Muscle layer of colon (tissue), 2 donors: ENCODE measurements at regions not wholly inside any gene's neighbourhood (a gene's known extent, or its start where the extent isn't known, plus 50 kb on each side); places are given as distances from the start of the nearest gene placed in this dataset.

Experiments used
- H3K27ac ChIP-seq: one replicate; pipeline ENCODE4 v1.7.0; 2013; ENCODE audit warnings: low read depth, mild to moderate bottlenecking, low read length, moderate library complexity
- H3K27me3 ChIP-seq, 2 donors: one replicate each; pipeline ENCODE4 v1.7.0; 2013; ENCODE audit warnings: low read length in 2 of 2, mild to moderate bottlenecking in 2 of 2; ENCODE audit not compliant: insufficient read depth in 2 of 2, control insufficient read depth in 1 of 2
- H3K36me3 ChIP-seq: one replicate; pipeline ENCODE4 v1.7.0; 2013; ENCODE audit warnings: mild to moderate bottlenecking, low read length; ENCODE audit not compliant: insufficient read depth
- H3K4me1 ChIP-seq: one replicate; pipeline ENCODE4 v1.7.0; 2013; ENCODE audit warnings: mild to moderate bottlenecking, low read length; ENCODE audit not compliant: insufficient read depth
- H3K4me3 ChIP-seq, 2 donors: one replicate each; pipeline ENCODE4 v1.7.0; 2013; ENCODE audit warnings: low read length in 2 of 2, low read depth in 1 of 2, mild to moderate bottlenecking in 1 of 2, moderate library complexity in 1 of 2
- H3K9ac ChIP-seq: one replicate; pipeline ENCODE4 v1.7.0; 2013; ENCODE audit warnings: low read length
- H3K9me3 ChIP-seq: one replicate; pipeline ENCODE4 v1.7.0; 2013; ENCODE audit warnings: mild to moderate bottlenecking, low read length
- donor health status: abdominal sarcoma.
- donor health status: Adenocarcinoma of cecum.

DNA sequence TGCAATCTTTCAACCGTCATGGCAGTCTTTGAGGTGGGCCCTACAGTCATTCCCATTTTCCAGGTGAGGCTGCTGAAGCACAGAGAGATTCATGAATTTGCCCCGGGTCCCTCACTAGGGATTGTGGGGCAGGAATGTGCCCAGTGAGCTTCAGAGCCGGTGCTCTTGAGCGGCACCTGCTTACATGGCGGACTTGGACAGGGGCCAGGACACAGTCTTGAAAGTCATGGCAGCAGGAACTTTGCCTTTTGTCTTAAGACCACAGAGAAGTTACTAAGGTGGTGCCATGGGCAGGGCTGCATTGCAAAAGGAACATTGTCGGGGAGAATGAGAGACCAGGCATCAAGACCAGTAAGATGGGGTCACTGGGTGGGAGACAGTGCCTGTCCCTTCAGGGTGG is 363.4 kb downstream of the FOXL1 start:
- no peak overlapping the region for H3K27ac ChIP-seq
- H3K4me1 ChIP-seq = no peaks in the 10 kb centered on the region
- no peaks in the 10 kb centered on the region for H3K9me3 ChIP-seq
- no peak overlapping the region for H3K9ac ChIP-seq
- H3K36me3 ChIP-seq = no peaks in the 10 kb centered on the region
- no peaks in the 10 kb centered on the region for H3K27me3 ChIP-seq
- H3K4me3 ChIP-seq = no peak overlapping the region

DNA sequence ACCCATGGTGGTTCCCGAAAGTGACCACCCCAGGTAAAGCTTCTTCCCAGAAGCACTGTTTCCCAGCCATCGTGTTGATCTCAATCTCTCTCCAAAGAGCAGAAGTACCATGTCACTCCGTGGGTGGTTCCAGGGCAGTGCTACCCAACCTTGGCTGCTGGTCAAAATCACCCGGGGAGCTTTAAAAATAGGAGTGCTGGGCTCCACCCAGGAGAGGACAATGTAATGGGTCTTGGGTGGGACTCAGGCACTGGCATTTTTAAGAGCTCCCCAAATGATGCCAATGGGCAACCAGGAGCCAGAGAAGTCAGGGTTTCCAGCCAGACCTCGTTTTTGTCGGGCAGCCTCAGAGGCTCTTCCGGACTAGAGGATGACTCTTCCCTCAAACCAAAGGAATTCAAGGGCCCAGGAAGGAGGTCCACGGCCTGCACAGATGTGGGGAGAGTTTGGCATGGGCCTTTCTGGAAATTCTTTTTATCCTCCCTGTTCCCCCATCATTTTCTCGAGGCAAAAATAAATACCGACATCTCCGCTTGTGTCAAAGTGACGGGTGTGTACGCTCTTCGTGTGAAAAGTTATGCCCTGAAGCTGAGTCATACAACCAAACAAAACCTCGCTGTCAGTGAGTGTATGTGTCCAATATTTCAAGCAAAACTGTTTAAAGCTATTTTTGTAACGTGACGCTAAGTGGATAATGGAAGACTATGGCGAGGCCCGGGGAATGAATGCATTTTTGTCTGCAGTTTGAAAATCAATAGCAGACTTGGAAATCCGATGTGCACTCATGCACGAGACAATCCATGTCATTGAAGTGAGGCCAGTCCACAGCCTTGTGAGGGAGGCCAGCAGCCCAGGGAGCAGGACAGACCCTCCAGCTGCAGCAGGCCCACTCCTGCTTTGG is 364.1 kb downstream of the FOXL1 start:
- Histone ChIP-seq H3K9me3 (no peaks in the 10 kb centered on the region), H3K4me3 (no peak overlapping the region), H3K9ac (no peak overlapping the region), H3K4me1 (no peaks in the 10 kb centered on the region), H3K27ac (no peak overlapping the region), H3K27me3 (no peaks in the 10 kb centered on the region), H3K36me3 (no peaks in the 10 kb centered on the region)

DNA sequence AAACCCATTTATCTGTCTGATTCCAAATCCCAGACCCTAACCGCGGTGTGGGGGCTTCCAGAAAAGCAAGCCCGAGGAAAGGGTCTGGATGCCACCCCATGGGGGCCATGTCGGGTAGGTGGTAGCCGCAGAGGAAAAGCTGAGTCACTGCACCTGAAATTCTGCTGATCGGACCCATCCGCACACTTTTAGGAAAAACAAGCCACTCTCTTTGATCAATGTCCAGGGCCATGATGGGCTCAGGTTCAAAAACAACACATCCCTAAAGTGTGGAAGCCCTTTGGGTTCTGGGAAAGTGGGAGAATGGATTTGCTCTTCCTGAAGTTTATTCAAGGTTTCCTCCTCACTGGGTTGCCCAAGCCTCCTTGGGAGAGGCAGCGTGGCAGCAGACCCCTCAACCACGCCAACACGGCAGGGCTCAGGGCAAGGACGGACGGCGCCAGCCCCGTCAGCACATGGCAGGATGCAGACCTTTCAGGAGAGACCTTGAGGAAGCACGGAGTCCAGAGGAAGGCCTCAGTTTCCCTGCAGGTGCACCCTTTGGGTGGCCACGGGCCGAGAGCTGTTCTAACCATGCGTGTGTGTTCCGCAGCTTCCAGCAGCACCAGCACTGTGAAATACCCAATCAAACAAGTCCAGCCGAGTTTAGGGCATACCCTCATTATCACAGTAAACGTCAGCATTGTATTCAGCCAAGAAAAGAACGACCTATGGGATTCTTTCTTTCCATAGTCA is 367.0 kb downstream of the FOXL1 start:
- Histone ChIP-seq H3K4me1 (no peaks in the 10 kb centered on the region), H3K27ac (no peak overlapping the region), H3K36me3 (no peaks in the 10 kb centered on the region), H3K27me3 (peaks cover 0 to 4% of the 10 kb centered on the region in 2 donors), H3K9ac (no peak overlapping the region), H3K9me3 (no peaks in the 10 kb centered on the region), H3K4me3 (no peak overlapping the region)

DNA sequence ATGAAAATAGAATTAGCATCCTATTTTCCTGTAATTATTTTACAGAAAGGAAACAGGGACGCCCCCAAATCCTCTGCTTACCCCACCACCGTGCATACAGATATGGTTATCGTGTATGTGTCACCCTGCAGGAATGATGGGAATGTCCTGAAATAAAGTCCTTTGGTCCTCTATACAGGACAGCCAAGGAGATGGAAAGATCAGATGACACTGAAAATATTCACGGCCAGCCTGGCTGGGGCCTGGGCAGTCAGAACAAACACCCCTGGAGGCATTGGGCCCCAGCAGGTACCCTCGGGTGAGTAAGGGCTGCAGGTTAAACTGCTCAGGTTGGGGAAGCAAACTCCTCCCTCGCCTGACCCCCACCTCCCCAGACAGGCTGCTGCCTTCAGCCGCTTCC is 368.0 kb downstream of the FOXL1 start:
- H3K27me3 ChIP-seq = peaks cover 0 to 4% of the 10 kb centered on the region in 2 donors
- H3K4me1 ChIP-seq = no peaks in the 10 kb centered on the region
- H3K4me3 ChIP-seq = no peak overlapping the region
- no peaks in the 10 kb centered on the region for H3K9me3 ChIP-seq
- H3K27ac ChIP-seq = no peak overlapping the region
- H3K36me3 ChIP-seq = no peaks in the 10 kb centered on the region
- H3K9ac ChIP-seq = no peak overlapping the region

DNA sequence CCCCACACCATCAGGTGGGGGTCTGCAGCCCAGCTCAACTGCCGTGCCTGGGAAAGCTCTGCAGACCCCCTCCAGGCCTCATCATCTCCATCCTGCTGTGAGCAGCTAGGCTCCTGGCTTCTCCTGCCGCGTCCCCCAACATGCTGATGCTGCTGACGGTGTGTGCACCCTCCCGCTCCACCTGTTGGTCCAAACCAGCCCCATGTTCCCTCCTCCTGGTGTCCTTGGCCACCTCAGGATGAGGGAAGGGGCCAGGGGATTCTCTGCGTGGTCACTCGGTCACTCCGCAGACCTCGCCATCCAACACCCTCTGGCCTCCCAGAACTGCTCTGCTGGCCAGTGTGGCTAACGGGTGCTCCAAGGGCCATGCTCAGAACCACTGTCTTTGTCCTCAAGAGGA is 368.6 kb downstream of the FOXL1 start:
- peaks cover 0 to 4% of the 10 kb centered on the region in 2 donors for H3K27me3 ChIP-seq
- H3K9ac ChIP-seq = no peak overlapping the region
- no peaks in the 10 kb centered on the region for H3K4me1 ChIP-seq
- H3K27ac ChIP-seq = no peak overlapping the region
- H3K9me3 ChIP-seq = no peaks in the 10 kb centered on the region
- H3K4me3 ChIP-seq = no peak overlapping the region
- no peaks in the 10 kb centered on the region for H3K36me3 ChIP-seq

DNA sequence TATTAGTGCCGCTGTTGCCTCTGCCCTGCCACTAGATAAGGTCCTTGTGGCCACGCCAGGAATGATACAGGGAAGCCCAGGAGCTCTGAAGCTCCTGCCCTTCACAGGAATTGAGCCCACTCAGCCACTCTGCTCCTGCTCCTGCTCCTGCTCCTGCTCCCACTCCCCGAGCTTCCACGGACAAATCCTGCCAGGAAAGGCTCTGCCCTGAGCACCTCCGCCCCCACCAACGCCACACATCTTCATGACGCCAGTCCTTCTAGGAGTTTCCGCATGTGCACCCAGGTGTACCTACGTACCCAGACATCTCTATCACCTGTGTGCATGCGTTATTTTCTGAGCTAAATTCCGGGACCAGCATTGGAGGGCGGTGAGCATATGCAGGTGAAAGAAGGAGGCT is 369.1 kb downstream of the C16orf95 start:
- no peaks in the 10 kb centered on the region for H3K36me3 ChIP-seq
- H3K4me3 ChIP-seq = no peak overlapping the region
- H3K9ac ChIP-seq = no peak overlapping the region
- H3K27ac ChIP-seq = no peak overlapping the region
- H3K4me1 ChIP-seq = no peaks in the 10 kb centered on the region
- no peaks in the 10 kb centered on the region for H3K9me3 ChIP-seq
- H3K27me3 ChIP-seq = peaks cover 0 to 4% of the 10 kb centered on the region in 2 donors

DNA sequence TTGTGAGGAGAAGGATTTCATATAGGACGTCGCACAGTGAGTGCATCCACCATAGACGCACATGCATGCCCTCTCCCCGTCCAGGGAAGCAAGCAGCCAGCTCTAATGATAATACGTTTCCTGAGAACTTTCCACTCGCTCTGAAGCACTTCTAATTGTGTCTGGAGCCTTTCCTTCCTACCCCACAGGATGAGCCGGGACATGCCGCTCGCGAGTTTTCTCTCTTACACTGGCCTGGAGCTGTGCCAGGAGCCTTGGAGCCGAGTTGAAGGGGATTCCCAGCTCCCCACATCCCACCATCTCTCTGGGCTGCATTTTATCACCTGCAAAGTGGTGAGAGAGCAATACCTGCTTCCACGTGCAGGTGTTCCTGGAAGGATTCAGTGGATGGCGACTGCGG is 368.1 kb downstream of the C16orf95 start:
- Histone ChIP-seq H3K9ac (no peak overlapping the region), H3K9me3 (no peaks in the 10 kb centered on the region), H3K4me3 (no peak overlapping the region)

DNA sequence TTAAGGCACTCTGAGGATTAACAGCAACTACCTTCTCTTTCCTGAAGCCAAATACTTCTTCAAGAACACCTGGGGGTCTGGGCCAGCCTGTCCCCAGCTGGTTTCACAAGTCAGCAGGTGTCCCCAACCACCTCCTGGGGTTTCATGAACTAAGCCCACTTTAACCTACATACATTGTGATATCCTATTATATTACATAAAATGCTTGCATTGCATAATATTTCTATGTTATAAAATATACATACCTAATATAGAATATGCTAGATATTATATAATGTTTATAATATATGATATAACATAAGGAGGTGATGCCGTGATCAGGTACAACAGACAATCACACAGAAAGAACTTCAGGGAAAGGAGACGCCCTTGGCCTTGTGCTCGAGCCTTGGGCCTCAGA is 367.6 kb downstream of the C16orf95 start:
- H3K36me3 ChIP-seq = no peaks in the 10 kb centered on the region
- no peak overlapping the region for H3K9ac ChIP-seq
- no peak overlapping the region for H3K4me3 ChIP-seq
- H3K4me1 ChIP-seq = no peaks in the 10 kb centered on the region
- peaks cover 0 to 9% of the 10 kb centered on the region in 2 donors for H3K27me3 ChIP-seq
- no peaks in the 10 kb centered on the region for H3K9me3 ChIP-seq
- no peak overlapping the region for H3K27ac ChIP-seq

More for the DNA sequence above, 368.1 kb downstream of the C16orf95 start:
- H3K27ac ChIP-seq = no peak overlapping the region
- H3K27me3 ChIP-seq = peaks cover 0 to 9% of the 10 kb centered on the region in 2 donors
- no peaks in the 10 kb centered on the region for H3K36me3 ChIP-seq
- H3K4me1 ChIP-seq = no peaks in the 10 kb centered on the region

DNA sequence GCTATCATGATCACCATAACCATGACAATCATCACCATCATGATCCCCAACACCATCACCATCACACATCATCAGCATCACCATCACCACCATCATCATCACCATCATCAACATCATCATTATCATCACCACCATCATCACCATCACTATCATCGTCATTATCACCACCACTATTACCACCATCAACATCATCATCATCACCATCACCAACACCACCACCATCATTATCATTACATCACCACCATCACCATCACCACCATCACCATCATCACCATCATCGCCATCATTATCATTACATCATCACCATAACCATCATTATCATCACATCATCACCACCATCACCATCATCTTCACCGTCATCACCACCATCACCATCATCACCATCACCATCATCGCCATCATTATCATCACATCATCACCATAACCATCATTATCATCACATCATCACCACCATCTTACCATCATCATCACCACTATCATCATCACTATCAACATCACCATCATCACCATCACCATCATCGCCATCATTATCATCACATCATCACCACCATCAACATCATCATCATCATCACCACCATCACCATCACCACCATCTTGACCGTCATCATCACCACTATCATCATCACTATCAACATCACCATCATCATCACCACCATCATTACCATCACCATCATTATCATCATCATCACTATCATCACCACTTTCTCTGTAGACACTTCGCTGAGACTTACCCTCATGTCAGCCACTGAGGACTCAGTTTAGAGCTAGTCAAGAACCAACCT is 366.0 kb downstream of the C16orf95 start:
- Histone ChIP-seq H3K9me3 (no peaks in the 10 kb centered on the region), H3K4me1 (no peaks in the 10 kb centered on the region), H3K27me3 (peaks cover 0 to 9% of the 10 kb centered on the region in 2 donors), H3K9ac (no peak overlapping the region), H3K36me3 (no peaks in the 10 kb centered on the region), H3K27ac (no peak overlapping the region), H3K4me3 (no peak overlapping the region)

DNA sequence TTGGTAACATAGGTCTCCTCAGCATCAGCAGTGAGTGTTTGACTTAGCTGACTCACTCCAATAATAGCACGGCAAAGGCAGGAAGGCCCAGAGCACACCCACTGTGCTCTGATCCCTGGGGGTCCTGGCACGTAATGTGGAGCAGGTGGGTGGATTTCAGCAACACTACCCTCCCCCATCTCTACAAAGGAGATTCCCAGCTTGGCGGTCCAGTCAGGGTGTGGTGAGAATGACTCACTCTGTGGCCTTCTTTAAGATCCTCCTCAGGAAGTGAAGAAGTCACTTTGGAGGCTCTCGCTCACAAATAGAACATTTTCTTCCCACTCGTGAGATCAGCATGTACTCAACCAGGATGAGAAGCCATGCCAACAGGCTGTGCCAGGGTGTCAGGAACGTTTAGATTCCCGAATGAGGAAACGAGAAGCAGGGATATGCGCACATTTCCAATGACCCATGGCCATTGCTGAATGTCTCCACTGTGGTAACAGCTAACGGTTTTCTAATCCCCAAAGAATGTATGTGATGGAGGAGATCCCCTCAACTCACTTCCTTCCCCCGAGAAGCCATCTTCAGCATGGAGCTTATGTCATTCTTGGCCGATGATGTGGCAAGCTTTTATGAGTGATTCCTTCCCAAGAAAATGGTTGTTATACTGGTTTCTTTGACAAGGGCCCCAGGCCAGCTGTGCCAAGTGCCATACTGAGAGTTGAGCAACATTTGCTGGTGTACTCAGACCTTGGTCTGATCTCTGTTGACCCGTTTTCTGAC is 365.2 kb downstream of the C16orf95 start:
- H3K27me3 ChIP-seq = peaks cover 0 to 9% of the 10 kb centered on the region in 2 donors
- no peaks in the 10 kb centered on the region for H3K4me1 ChIP-seq
- no peak overlapping the region for H3K27ac ChIP-seq
- no peak overlapping the region for H3K4me3 ChIP-seq
- no peaks in the 10 kb centered on the region for H3K36me3 ChIP-seq
- no peaks in the 10 kb centered on the region for H3K9me3 ChIP-seq
- no peak overlapping the region for H3K9ac ChIP-seq
